GM19193 (cell line): ENCODE measurements at regions not wholly inside any gene's neighbourhood (a gene's known extent, or its start where the extent isn't known, plus 50 kb on each side); places are given as distances from the start of the nearest gene placed in this dataset.

Experiments
- POLR2A ChIP-seq: IDR thresholded peaks from 4 replicates; pipeline ENCODE4 v1.6.1; 2011; ENCODE audit not compliant: insufficient read depth, insufficient read length; ENCODE audit errors: extremely low read depth

DNA sequence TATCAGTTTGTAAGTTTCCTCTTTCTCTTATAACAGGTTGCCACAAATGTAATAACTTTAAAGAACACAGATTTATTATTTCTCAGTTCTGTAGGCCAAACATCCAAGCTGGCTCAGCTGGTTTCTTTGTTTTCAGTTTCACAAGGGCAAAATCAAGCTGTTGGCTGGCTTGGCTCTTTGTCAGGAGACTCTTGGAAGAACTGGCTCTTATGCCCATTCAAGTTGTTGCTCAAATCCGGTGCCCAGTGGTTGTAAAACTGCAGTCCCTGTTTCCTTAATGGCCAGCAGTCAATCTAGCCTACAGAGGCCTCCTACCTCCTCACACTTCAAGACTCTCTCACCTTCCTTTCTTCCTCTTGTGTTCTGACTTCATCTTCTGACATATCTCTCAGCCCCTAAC is 1171.0 kb downstream of the MRPL39 start:
- no peak for TF ChIP-seq POLR2A

DNA sequence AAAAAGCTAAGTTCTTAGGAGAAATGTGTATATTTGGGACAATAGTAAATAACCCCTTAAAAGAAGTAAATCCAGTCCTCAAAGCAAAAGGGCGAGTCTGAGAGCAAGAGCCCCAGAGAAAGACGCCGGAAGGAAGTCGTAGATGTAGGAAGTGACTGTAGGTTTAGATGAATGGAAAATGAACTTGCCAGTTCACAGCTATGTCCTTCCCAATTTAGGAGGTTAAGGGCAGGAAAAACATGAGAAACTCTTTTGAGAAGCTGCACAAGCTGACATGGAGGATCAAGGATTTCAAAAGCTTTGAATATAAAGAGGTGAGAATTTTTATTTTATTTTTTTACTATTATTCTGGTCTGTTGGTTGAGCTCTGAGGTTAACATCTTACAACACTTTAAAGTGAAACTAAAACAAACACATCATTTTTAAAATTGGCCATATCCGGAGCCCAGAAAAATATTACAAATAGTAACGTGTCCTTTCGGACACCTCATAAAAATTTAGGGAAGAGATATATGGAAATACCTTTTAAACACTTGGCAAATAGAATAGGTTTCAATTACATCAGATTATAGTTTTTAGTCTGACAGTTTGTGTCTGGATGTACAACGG is 1178.6 kb downstream of the MRPL39 start:
- no peak for TF ChIP-seq POLR2A

DNA sequence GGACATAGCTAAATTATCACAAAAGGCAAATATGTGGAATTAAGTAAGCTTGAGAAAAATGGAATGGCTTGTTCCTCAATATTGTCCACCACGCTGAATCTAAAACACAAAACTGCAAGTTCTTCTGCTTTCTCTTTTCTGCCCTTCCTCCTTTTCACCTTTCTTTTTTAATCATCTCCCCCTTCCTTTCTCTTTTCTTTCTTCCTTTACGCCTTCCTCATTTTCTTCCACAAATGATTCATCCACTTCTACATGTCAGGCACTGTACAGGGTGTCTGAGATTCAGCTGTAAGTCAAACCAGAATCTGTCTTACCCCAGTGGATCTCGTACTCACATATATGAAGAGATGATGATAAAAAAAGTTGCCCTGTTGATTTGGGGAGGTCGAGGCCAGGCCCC is 1182.5 kb downstream of the MRPL39 start:
- TF ChIP-seq POLR2A: no peak

DNA sequence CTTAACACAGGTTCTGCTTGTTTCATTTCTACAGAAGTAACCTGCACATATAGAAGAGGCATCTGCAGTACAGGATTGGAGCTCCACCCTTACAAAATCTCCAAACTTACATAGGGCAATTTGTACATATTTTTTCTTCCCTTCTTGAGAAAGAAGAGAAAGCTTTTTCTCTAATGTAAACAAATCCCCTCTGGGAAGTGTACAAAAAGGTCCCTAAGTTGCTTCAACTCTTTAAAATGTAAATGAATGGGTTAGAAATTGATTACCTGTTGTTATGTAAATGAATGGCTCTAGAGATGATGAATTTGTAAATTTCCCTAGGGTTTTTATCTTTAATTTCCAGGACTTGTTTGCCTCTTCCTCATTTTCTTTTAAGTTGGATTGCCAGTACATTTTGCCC is 1183.7 kb downstream of the MRPL39 start:
- no peak for TF ChIP-seq POLR2A

DNA sequence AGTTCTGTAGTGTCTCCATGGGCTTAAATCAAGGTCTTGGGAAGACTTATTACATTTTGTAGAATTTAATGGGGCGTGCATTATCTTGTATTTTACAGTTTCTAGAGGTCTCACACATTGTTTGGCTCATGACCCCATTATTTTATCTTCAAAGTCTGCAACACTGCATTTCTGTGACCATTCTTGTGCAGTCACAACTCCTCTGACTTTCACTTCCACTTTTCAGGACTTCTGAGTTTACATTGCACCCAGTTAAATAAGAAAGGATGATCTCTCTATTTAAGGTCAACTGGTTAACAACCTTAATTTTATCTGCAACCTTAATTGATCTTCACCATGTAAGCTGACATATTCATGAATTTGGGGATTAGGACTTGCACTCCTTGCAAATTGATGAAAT is 1186.6 kb downstream of the MRPL39 start:
- no peak for TF ChIP-seq POLR2A

DNA sequence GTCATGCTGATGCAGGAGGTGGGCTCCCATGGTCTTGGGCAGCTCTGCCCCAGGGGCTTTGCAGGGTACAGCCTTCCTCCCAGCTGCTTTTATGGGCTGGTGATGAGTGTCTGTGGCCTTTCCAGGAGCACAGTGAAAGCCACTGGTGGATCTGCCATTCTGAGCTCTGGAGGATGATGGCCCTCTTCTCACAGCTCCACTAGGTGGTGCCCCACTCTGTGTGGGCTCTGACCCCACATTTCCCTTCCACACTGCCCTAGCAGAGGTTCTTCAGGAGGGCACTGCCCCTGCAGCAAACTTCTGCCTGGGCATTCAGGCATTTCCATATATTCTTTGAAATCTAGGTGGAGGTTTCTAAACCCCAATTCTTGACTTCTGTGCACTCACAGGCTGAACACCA is 1188.6 kb downstream of the MRPL39 start:
- TF ChIP-seq POLR2A: no peak

DNA sequence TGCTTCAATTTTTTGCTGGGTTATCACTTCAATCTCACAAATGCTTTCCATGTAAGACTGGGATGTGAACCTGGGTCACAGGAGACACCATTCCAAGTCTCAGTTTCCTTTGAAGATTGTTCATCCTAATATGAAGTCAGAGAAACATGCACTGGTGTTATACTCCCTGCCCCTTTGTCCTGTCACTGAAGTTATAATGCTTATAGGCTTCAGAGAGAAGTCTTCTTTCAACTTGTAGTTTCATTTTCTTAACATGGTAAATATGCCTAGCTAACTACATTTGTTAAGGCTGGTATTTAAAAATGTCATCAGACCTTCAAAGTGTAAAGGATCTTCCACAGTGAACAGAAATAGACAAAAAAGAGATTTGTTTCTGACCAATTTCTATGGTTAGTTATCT is 1195.9 kb downstream of the MRPL39 start:
- TF ChIP-seq POLR2A: no peak

DNA sequence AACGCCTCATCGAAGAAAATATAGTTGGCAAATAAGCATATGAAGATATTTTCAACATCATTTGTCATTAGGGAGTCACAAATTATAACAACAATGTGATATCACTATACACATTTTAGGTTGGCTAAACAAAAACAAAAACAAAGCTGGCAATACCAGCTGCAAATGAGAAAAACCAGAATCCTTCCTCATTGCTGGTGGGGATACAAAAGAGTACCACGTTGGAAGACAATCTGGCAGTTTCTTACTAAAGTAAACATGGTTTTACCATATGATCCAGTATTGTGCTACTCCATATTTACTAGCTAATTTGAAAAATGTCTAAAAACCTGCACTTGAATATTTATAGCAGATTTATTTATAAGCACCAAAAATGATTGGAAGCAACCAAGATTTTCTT is 1204.1 kb downstream of the MRPL39 start:
- TF ChIP-seq POLR2A: no peak

DNA sequence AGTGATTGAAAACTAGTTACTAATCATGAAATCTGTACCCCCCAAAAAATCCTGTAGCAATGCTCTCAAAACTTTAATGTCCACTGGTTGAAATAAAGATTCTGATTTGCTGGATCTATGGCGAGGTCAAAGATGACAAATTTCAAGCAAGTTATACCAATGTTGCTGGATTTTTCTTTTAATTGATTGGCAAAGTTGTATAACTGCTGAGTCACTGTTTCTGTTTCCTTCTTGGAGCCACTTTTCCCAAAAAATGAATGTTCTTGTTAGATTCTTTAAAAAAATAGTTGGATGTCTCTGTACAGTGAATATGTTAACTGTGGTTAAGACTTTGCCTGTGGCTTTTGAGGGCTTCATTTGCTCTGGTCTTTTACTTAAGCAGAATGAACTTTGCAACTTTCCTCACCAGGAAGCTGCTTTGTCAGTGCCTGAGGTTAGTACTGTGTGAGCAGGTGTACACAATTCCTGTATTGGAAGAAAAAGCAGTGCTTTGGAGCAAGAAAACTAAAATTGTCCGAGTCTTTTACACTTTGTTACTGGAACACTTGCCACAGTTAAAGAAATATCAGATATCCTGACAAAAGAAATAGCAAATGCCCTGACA is 1211.9 kb downstream of the MRPL39 start:
- TF ChIP-seq POLR2A: no peak

DNA sequence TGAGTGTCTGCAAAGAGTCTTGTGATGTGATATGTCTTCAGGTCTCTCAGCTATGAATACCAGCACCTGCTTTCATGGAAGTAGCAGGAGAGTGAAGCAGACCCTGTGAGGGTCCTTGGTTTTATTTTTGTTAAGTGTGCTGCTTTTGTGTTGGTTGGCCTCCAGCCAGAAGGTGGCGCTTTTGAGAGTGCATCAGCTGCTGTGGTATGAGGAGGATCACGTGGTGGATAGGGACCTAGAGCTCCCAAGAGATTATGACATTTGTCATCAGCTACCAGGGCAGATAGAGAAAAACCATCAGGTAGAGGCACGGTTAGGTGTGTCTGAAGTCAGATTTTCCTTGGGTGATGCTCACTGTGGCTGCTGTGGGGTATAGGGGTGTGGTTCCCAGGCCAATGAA is 1232.1 kb downstream of the MRPL39 start:
- no peak for TF ChIP-seq POLR2A

DNA sequence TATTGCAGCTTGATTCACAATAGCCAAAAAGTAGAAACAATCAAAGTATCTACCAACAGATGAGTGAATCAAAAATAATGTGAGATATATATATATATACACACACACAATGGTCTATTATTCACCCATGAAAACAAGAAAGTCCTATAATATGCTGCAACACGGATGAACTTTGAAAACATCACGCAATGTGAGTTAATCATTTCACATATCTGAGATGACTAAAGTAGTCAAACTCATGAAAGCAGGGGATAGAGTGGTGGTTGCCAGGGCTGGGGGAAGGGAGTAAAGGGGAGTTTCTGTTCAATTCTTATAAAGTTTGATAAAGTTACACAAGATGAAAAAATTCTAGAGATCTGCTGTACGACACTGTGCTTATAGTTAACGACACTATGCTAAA is 1234.8 kb downstream of the MRPL39 start:
- no peak for TF ChIP-seq POLR2A

DNA sequence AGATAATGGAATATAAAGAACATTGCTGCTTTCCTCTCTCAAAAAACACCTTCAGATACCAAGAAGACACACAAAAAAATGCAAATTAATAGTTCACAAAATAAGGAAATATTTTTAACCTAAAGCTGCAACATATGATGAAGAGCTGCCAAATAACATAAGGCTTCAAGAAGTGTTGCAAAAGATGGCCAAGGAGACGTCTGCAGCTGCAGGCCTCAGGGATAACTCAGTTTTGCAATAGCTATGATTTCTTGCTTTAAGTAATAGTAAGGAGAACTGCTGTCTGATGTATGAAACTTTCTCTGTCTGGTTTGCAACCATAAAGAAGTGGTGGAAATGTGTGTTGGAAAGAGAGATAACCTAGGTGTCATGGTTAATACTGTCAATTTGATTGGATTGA is 1237.5 kb downstream of the MRPL39 start:
- no peak for TF ChIP-seq POLR2A

DNA sequence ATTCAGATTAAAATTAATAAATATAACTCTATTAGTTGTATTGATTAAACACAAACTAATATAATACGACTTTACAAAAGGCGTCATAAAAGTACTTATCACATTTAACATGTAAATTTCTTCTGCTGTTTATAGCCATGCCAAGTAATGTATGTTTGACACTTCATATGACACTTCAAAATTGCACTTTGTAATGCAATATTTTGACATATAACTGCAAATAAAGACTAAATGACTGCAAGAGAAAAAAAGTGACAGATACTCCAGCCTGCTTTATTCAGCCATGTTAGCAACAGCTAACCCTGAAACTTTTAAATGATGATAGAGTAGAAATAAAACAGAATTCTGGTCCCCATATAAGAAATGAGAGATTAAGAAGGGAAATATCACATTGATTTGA is 1238.0 kb downstream of the MRPL39 start:
- no peak for TF ChIP-seq POLR2A

DNA sequence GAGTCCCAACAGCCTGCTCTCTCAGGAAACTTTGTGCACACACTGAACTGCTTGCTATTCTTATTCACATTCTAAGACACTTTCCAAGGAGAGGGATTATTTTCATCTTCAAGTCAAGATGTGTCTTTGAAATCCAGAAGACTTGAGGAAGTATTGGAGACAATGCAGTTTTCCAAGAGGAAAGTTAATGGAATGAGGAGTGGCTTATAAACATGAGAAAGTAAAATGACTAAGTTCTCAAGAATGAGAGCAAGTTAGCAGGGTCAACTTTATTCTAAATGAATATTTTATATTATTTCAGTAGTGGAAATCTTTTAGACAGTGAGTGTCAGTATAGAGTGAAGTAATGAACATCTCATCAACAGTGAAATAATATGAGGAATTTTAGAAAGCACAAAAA is 1239.3 kb downstream of the MRPL39 start:
- no peak for TF ChIP-seq POLR2A

DNA sequence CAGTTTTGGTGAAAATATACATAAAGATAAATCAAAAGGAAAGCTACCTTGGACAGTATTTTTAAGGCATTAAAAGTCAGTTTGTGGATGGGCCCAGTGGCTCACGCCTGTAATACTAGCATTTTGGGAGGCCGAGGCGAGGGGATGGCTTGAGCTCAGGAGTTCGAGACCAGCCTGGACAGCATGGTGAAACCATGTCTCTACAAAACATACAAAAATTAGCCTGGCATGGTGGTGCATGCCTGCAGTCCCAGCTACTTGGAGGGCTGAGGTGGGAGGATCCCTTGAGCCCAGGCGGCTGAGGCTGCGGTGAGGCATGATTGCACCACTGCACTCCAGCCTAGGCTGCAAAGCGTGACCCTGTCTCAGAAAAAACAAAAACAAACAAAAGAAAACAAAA is 1253.8 kb downstream of the MRPL39 start:
- TF ChIP-seq POLR2A: no peak

DNA sequence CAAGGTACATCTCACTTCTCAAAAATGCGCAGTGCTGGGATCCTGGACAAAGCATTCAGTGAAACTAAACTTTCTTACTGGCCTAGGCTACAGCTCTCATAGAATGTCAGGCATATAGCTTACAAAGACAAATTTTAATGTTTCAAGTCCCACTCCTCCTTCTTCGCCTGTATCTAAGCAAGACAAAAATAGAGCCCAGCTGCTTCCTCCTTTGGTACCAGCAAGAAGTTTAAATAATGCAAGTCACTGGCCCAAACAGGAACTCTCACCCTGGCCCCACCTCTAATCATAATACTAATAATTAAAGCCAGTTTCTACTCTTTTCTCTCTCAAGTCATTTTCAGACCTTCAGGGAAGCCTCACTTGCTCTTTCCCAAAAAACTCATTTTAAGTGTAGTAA is 1267.9 kb downstream of the MRPL39 start:
- TF ChIP-seq POLR2A: no peak

DNA sequence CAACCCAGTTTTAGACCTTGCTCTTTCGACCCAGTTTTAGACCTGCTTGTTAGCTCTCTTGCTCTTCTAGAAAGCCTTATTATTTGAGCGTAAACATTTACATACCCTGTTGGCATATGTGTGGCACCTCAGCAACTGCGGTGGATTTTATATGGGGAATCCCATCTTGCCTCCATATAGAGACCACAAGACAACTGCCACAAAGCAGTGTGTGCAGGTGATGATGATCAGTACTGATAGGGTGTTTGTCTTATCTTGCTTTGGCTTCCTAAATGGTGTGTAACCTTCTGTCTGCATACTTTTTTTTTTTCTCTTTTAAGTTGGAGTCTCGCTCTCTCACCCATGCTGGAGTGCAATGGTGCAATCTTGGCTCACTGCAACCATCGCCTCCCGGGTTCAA is 1270.8 kb downstream of the MRPL39 start:
- TF ChIP-seq POLR2A: no peak
